SK-N-SH (cell line): ENCODE measurements at regions not wholly inside any gene's neighbourhood (a gene's known extent, or its start where the extent isn't known, plus 50 kb on each side); places are given as distances from the start of the nearest gene placed in this dataset.

Source experiments
- CTCF ChIA-PET: fragments of 300-600, 350-600 bp; formaldehyde crosslinking; extraction: SDS; loops from one replicate; lab custom pipeline; 2021; lab: Yijun Ruan, JAX
- POLR2A ChIA-PET: fragments of 350-600 bp; sonication (Branson Sonifier 250); formaldehyde crosslinking; extraction: SDS; loops from one replicate; lab custom pipeline; 2020; ENCODE audit warnings: antibody characterized with exemption, inconsistent platforms; lab: Yijun Ruan, JAX
- DNase-seq: peaks from one replicate; pipeline ENCODE4 v3.0.0; 2012
- H2AFZ ChIP-seq: fragments of 200-600 bp; sonication (generic); 2 replicates; pipeline ENCODE4 v1.8.1; 2016; ENCODE audit warnings: antibody characterized with exemption, mild to moderate bottlenecking, low read depth
- H3F3A ChIP-seq: fragments of 200-600 bp; sonication (generic); replicated peaks from 2 replicates; pipeline ENCODE3; 2016; ENCODE audit warnings: antibody characterized with exemption, mild to moderate bottlenecking; ENCODE audit not compliant: insufficient read depth
- H3K27ac ChIP-seq, 2 experiments: fragments of 200-500 bp in 1 of 2; fragments of 200-600 bp in 1 of 2; sonication (Bioruptor generic) in 1 of 2; sonication (generic), shearing (Covaris generic) in 1 of 2; 2 replicates each; pipeline versions ENCODE4 v1.5.1 to v1.6.1; 2014 to 2016; ENCODE audit warnings: low read depth in 2 of 2, inconsistent platforms in 1 of 2, low read length in 1 of 2, mild to moderate bottlenecking in 1 of 2, mixed read lengths in 1 of 2
- H3K27me3 ChIP-seq: fragments of 200-600 bp; sonication (generic), shearing (Covaris generic); 2 replicates; pipeline ENCODE4 v1.6.1; 2016; ENCODE audit warnings: mixed run types; ENCODE audit not compliant: insufficient read depth
- H3K36me3 ChIP-seq, 2 experiments: fragments of 200-500 bp in 1 of 2; fragments of 200-600 bp in 1 of 2; sonication (Bioruptor generic) in 1 of 2; sonication (generic) in 1 of 2; replicated peaks in 1 of 2; 2 replicates each; pipeline versions ENCODE3 to v1.5.1; 2014 to 2016; ENCODE audit warnings: low read length in 1 of 2, mild to moderate bottlenecking in 1 of 2; ENCODE audit not compliant: insufficient read depth in 2 of 2, control insufficient read depth in 1 of 2
- H3K4me1 ChIP-seq, 2 experiments: fragments of 200-500 bp in 1 of 2; fragments of 200-600 bp in 1 of 2; sonication (Bioruptor generic) in 1 of 2; sonication (generic), shearing (Covaris generic) in 1 of 2; 2 replicates each; pipeline versions ENCODE4 v1.5.1 to v1.6.1; 2014 to 2016; ENCODE audit warnings: low read depth in 1 of 2, low read length in 1 of 2, mixed run types in 1 of 2; ENCODE audit not compliant: insufficient read depth in 2 of 2, control insufficient read depth in 1 of 2
- H3K4me2 ChIP-seq: fragments of 200-600 bp; sonication (generic), shearing (Covaris generic); 2 replicates; pipeline ENCODE4 v1.6.1; 2017; ENCODE audit warnings: mixed run types
- H3K4me3 ChIP-seq, 2 experiments: fragments of 200-500 bp in 1 of 2; fragments of 200-600 bp in 1 of 2; sonication (Bioruptor generic) in 1 of 2; sonication (generic), shearing (Covaris generic) in 1 of 2; 2 replicates each; pipeline versions ENCODE4 v1.5.1 to v1.8.1; 2014 to 2016; ENCODE audit warnings: low read depth in 2 of 2, inconsistent platforms in 1 of 2, low read length in 1 of 2, mild to moderate bottlenecking in 1 of 2, mixed read lengths in 1 of 2, moderate library complexity in 1 of 2
- H3K79me2 ChIP-seq: fragments of 200-600 bp; sonication (generic); 2 replicates; pipeline ENCODE4 v1.8.1; 2017; ENCODE audit warnings: mild to moderate bottlenecking; ENCODE audit not compliant: insufficient read depth
- H3K9ac ChIP-seq: fragments of 200-600 bp; sonication (generic); 2 replicates; pipeline ENCODE4 v1.6.1; 2017; ENCODE audit warnings: mixed run types
- H3K9me2 ChIP-seq: fragments of 200-600 bp; sonication (generic); 2 replicates; pipeline ENCODE4 v1.6.1; 2017; ENCODE audit warnings: mixed run types
- H3K9me3 ChIP-seq: fragments of 200-600 bp; sonication (generic); 2 replicates; pipeline ENCODE4 v1.6.1; 2017; ENCODE audit warnings: mixed run types, mild to moderate bottlenecking, moderate library complexity
- H4K20me1 ChIP-seq: fragments of 200-600 bp; sonication (generic); 2 replicates; pipeline ENCODE4 v1.6.1; 2017; ENCODE audit warnings: mild to moderate bottlenecking, mixed run types; ENCODE audit not compliant: insufficient read depth
- CTCF ChIP-seq: fragments of 200-600 bp; sonication (generic); IDR thresholded peaks from 2 replicates; pipeline ENCODE4 v1.6.1; 2017; ENCODE audit warnings: antibody characterized with exemption, mild to moderate bottlenecking, moderate library complexity
- FOSL2 ChIP-seq: IDR thresholded peaks from 2 replicates; pipeline ENCODE4 v1.4.0; 2012; ENCODE audit warnings: low read depth, mild to moderate bottlenecking, moderate library complexity, borderline replicate concordance
- GABPA ChIP-seq: IDR thresholded peaks from 2 replicates; pipeline ENCODE4 v1.4.0; 2012; ENCODE audit warnings: low read depth, mild to moderate bottlenecking
- IRF3 ChIP-seq: fragments of 150-350 bp; IDR thresholded peaks from 2 replicates; pipeline ENCODE4 v1.6.1; 2016; ENCODE audit warnings: mild to moderate bottlenecking, low read depth, low read length
- JUND ChIP-seq: IDR thresholded peaks from 2 replicates; pipeline ENCODE4 v1.4.0; 2012
- MAX ChIP-seq: IDR thresholded peaks from 2 replicates; pipeline ENCODE4 v1.4.0; 2012; ENCODE audit warnings: low read depth
- MEF2A ChIP-seq: IDR thresholded peaks from 2 replicates; pipeline ENCODE4 v1.4.0; 2012; ENCODE audit warnings: low read depth, borderline replicate concordance
- MXI1 ChIP-seq: IDR thresholded peaks from 2 replicates; pipeline ENCODE4 v1.6.1; 2012; ENCODE audit warnings: mild to moderate bottlenecking, low read depth, low read length, improper control_type of control experiment
- PBX3 ChIP-seq: IDR thresholded peaks from 2 replicates; pipeline ENCODE4; 2012
- POLR2AphosphoS5 ChIP-seq: IDR thresholded peaks from 2 replicates; pipeline ENCODE4 v1.6.1; 2012; ENCODE audit warnings: low read depth, low read length
- RCOR1 ChIP-seq: fragments of 150-350 bp; IDR thresholded peaks from 2 replicates; pipeline ENCODE4 v1.6.1; 2017; ENCODE audit warnings: antibody characterized with exemption, low read length
- REST ChIP-seq: IDR thresholded peaks from 2 replicates; pipeline ENCODE4 v1.6.1; 2012; ENCODE audit warnings: mild to moderate bottlenecking, low read depth, low read length, moderate library complexity
- RXRA ChIP-seq: IDR thresholded peaks from 2 replicates; pipeline ENCODE4 v1.4.0; 2012; ENCODE audit warnings: low read depth, mild to moderate bottlenecking, borderline replicate concordance
- SIN3A ChIP-seq: IDR thresholded peaks from 2 replicates; pipeline ENCODE4 v1.6.1; 2012; ENCODE audit warnings: low read depth, mild to moderate bottlenecking, low read length, moderate library complexity, borderline replicate concordance
- SMC3 ChIP-seq: IDR thresholded peaks from 2 replicates; pipeline ENCODE4 v1.6.1; 2012; ENCODE audit warnings: low read depth, low read length, improper control_type of control experiment
- TCF12 ChIP-seq: IDR thresholded peaks from 2 replicates; pipeline ENCODE4 v1.4.0; 2012
- TEAD4 ChIP-seq: IDR thresholded peaks from 2 replicates; pipeline ENCODE4 v1.4.0; 2012; ENCODE audit warnings: mild to moderate bottlenecking, borderline replicate concordance; ENCODE audit not compliant: insufficient read depth
- YY1 ChIP-seq: IDR thresholded peaks from 2 replicates; pipeline ENCODE4 v1.4.0; 2012; ENCODE audit warnings: low read depth, mild to moderate bottlenecking
- WGBS: methylation state at CpG from one replicate; pipeline ENCODE4 v1.1.6; 2017; ENCODE audit warnings: low lambda C conversion rate; 5-methylcytosine and 5-hydroxymethylcytosine counted together

GRCh38 chr2:58922245-58922644 is 681.1 kb upstream of the FANCL start:
- no peaks in the 10 kb centered on the region for H3K9me2 ChIP-seq
- CTCF ChIA-PET = no interaction called here
- H3K36me3 ChIP-seq = no peaks in the 10 kb centered on the region
- H2AFZ ChIP-seq = no peak overlapping the region
- no peak for TF ChIP-seq CTCF
- TF ChIP-seq REST = no peak
- TF ChIP-seq, all 33 proteins: peak for 0
- H3K9me3 ChIP-seq = no peaks in the 10 kb centered on the region
- no peaks in the 10 kb centered on the region for H4K20me1 ChIP-seq
- POLR2A ChIA-PET = no interaction called here
- no peak for DNase-seq
- H3K9ac ChIP-seq = no peak overlapping the region
- WGBS = 35% methylated on average over 1 of the region's 1 CpG
- H3K4me1 ChIP-seq = no peaks in the 10 kb centered on the region
- no peaks in the 10 kb centered on the region for H3K79me2 ChIP-seq
- H3K4me3 ChIP-seq = no peak overlapping the region
- no peak overlapping the region for H3K4me2 ChIP-seq
- H3K27ac ChIP-seq = no peak overlapping the region
- no peaks in the 10 kb centered on the region for H3K27me3 ChIP-seq
- H3F3A ChIP-seq = no peaks in the 10 kb centered on the region

GRCh38 chr2:58921676-58922075 is 680.6 kb upstream of the FANCL start:
- Histone ChIP-seq H2AFZ (no peak overlapping the region), H3K9me2 (no peaks in the 10 kb centered on the region), H3K27me3 (no peaks in the 10 kb centered on the region), H3K79me2 (no peaks in the 10 kb centered on the region), H3K36me3 (no peaks in the 10 kb centered on the region), H3K4me3 (no peak overlapping the region), H4K20me1 (no peaks in the 10 kb centered on the region), H3K9ac (no peak overlapping the region), H3K9me3 (no peaks in the 10 kb centered on the region), H3K4me1 (no peaks in the 10 kb centered on the region), H3F3A (no peaks in the 10 kb centered on the region), H3K27ac (no peak overlapping the region), H3K4me2 (no peak overlapping the region)
- CTCF ChIA-PET = no interaction called here
- 4% methylated on average over 2 of the region's 2 CpGs for WGBS
- no peak for TF ChIP-seq YY1
- TF ChIP-seq RXRA = no peak
- no peak for TF ChIP-seq TCF12
- no peak for TF ChIP-seq MXI1
- TF ChIP-seq PBX3 = no peak
- TF ChIP-seq JUND = no peak
- no peak for TF ChIP-seq MEF2A
- TF ChIP-seq GABPA = no peak
- no peak for TF ChIP-seq IRF3
- TF ChIP-seq POLR2AphosphoS5 = no peak
- no peak for TF ChIP-seq FOSL2
- TF ChIP-seq SMC3 = no peak
- no peak for TF ChIP-seq TEAD4
- TF ChIP-seq RCOR1 = no peak
- TF ChIP-seq MAX = no peak
- TF ChIP-seq SIN3A = no peak
- no peak for TF ChIP-seq CTCF
- POLR2A ChIA-PET = no interaction called here
- DNase-seq = no peak
